Fibroblast of lung (primary cell): ENCODE measurements at regions not wholly inside any gene's neighbourhood (a gene's known extent, or its start where the extent isn't known, plus 50 kb on each side); places are given as distances from the start of the nearest gene placed in this dataset.

Experiments used
- DNase-seq, 2 donors: peaks; one replicate each; pipeline versions ENCODE4 v3.0.0 to v3.0.0-alpha.2; 2010; ENCODE audit warnings: low read depth in 2 of 2
- H2AFZ ChIP-seq: 2 replicates; pipeline ENCODE4 v1.5.1; 2012; ENCODE audit warnings: low read length, control low read depth, inconsistent platforms
- H3K27ac ChIP-seq: 2 replicates; pipeline ENCODE4 v1.5.1; 2011; ENCODE audit warnings: low read length, control low read depth; ENCODE audit not compliant: insufficient read depth
- H3K27me3 ChIP-seq: 2 replicates; pipeline ENCODE4 v1.5.1; 2011; ENCODE audit warnings: mild to moderate bottlenecking, low read length; ENCODE audit not compliant: control insufficient read depth, insufficient read depth
- H3K36me3 ChIP-seq: 2 replicates; pipeline ENCODE4 v1.5.1; 2011; ENCODE audit warnings: low read length; ENCODE audit not compliant: control insufficient read depth, insufficient read depth
- H3K4me1 ChIP-seq: 2 replicates; pipeline ENCODE4 v1.5.1; 2011; ENCODE audit warnings: low read length; ENCODE audit not compliant: control insufficient read depth, insufficient read depth; ENCODE audit errors: extremely low read depth
- H3K4me2 ChIP-seq: 2 replicates; pipeline ENCODE4 v1.5.1; 2011; ENCODE audit warnings: low read length, control low read depth; ENCODE audit not compliant: insufficient read depth; ENCODE audit errors: extremely low read depth
- H3K4me3 ChIP-seq, 4 experiments: fragments of 200-600 bp in 1 of 4; sonication (generic) in 1 of 4; replicated peaks in 1 of 4; 2 replicates each; pipeline ENCODE4 v1.5.1; 2011 to 2016; ENCODE audit warnings: low read length in 4 of 4, low read depth in 3 of 4, mild to moderate bottlenecking in 3 of 4, control low read depth in 2 of 4, inconsistent platforms in 1 of 4, mixed read lengths in 1 of 4; ENCODE audit not compliant: insufficient read depth in 1 of 4; ENCODE audit errors: control extremely low read depth in 1 of 4
- H3K79me2 ChIP-seq: 2 replicates; pipeline ENCODE4 v1.5.1; 2012; ENCODE audit warnings: mild to moderate bottlenecking, low read length, inconsistent platforms; ENCODE audit not compliant: control insufficient read depth, insufficient read depth
- H3K9ac ChIP-seq: 2 replicates; pipeline ENCODE4 v1.5.1; 2011; ENCODE audit warnings: mild to moderate bottlenecking, low read length, control low read depth; ENCODE audit not compliant: insufficient read depth
- H3K9me3 ChIP-seq: 2 replicates; pipeline ENCODE4 v1.5.1; 2012; ENCODE audit warnings: low read depth, low read length; ENCODE audit not compliant: control insufficient read depth, insufficient read depth
- H4K20me1 ChIP-seq: 2 replicates; pipeline ENCODE4 v1.5.1; 2011; ENCODE audit warnings: low read length; ENCODE audit not compliant: control insufficient read depth, insufficient read depth; ENCODE audit errors: extremely low read depth
- EZH2 ChIP-seq: IDR thresholded peaks from 2 replicates; pipeline ENCODE4 v1.5.1; 2012; ENCODE audit warnings: low read length, control low read depth, mild to moderate bottlenecking; ENCODE audit errors: missing control alignments
- TF ChIP-seq, protein P1 (sequence below), 2 donors: IDR thresholded peaks in 1 of 2; conservative IDR thresholded peaks in 1 of 2; 1 replicate in 1 of 2; 2 replicates in 1 of 2; pipeline ENCODE4 v1.5.1; 2011 to 2012; ENCODE audit warnings: low read length in 2 of 2, control low read depth in 1 of 2, inconsistent platforms in 1 of 2, low read depth in 1 of 2, mild to moderate bottlenecking in 1 of 2

DNA sequence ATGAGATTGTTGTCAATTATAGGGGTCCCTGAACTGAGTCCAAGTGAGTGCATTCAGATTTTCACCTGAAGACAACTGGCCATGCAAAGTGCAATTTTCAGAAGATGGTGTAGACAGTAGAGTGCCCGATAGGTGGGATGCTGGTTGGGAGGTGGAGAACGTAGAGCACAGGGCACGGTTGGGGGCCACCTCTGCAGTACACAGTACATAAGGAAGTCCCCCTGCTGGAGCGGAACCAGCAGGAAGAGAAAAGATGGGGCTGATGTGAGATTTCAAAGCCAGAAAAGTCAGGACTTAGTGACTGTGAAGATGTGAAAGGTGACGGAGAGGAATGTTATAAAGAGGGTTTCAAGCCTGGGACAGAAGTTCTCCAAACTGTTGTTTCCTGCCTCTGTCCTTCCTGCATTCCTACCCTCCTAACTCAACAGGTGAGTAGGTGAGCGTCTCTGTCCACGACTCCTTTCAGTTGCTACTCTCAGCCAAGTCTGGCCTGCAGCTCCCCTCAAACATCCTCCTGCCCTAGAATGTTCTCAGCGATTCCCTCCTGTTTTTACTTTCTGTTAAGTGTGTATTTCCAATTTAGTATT, 330.8 kb downstream of the PRL start:
- no peak overlapping the region for H2AFZ ChIP-seq
- H3K27me3 ChIP-seq = no peaks in the 10 kb centered on the region
- H4K20me1 ChIP-seq = no peaks in the 10 kb centered on the region
- no peak overlapping the region for H3K4me2 ChIP-seq
- H3K36me3 ChIP-seq = no peaks in the 10 kb centered on the region
- H3K27ac ChIP-seq = no peak overlapping the region
- no peak overlapping the region for H3K9ac ChIP-seq
- H3K9me3 ChIP-seq = no peaks in the 10 kb centered on the region
- TF ChIP-seq, protein P1, sequence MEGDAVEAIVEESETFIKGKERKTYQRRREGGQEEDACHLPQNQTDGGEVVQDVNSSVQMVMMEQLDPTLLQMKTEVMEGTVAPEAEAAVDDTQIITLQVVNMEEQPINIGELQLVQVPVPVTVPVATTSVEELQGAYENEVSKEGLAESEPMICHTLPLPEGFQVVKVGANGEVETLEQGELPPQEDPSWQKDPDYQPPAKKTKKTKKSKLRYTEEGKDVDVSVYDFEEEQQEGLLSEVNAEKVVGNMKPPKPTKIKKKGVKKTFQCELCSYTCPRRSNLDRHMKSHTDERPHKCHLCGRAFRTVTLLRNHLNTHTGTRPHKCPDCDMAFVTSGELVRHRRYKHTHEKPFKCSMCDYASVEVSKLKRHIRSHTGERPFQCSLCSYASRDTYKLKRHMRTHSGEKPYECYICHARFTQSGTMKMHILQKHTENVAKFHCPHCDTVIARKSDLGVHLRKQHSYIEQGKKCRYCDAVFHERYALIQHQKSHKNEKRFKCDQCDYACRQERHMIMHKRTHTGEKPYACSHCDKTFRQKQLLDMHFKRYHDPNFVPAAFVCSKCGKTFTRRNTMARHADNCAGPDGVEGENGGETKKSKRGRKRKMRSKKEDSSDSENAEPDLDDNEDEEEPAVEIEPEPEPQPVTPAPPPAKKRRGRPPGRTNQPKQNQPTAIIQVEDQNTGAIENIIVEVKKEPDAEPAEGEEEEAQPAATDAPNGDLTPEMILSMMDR (conservative IDR thresholded peaks at IDR 0.05 in 1 of 2, IDR thresholded peaks at IDR 0.05 in 1 of 2; ENCODE audit: low read depth in 1 of 2, low read length in 2 of 2) = no peak
- TF ChIP-seq EZH2 = no peak
- H3K4me1 ChIP-seq = no peaks in the 10 kb centered on the region
- no peak overlapping the region for H3K4me3 ChIP-seq
- H3K79me2 ChIP-seq = no peaks in the 10 kb centered on the region
- no peak for DNase-seq

DNA sequence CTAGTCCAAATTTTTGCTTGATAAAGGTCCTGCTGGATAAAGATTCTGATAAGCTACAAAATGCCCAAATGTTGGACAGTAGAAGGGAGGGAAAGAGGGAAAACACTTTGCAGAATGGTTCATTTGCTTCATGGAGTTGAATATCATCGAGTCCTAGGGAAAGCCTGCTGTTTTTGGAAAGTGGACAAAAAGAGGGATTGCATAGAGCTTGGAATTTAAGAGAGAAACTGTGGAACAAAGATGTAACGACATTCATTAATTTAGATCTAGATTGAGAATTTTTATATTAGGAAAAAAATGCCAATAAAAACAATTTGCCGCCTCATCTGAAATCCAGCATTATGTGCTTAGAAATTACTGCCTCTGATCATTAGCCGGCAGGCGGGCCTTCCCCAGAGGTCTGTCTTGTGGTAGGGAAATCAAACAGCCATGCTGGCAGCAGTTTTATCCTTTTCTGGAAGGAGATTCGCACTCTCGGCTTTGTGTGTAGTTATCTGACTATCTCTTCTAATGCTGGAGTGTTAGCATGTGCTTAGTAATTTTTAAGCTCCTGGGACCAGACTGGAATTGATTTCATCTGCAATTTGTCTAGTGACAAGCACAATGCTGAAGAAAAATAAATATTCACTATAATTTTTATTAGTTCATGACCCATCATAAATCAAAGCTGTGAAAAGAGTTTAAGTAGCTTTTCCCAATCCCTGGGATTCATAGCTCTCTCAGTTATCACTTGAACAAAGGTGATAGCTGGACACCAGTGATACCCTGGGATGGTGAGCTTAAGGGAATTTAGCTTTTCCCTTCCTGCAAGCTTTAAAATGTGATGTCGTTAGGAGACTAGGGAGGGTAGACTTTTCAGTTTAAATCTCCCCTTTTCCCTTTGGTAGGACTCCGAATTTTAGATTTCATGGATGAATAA, 329.5 kb downstream of the PRL start:
- Histone ChIP-seq H3K9me3 (no peaks in the 10 kb centered on the region), H3K27me3 (no peaks in the 10 kb centered on the region), H3K36me3 (no peaks in the 10 kb centered on the region), H3K4me3 (no peak overlapping the region), H3K79me2 (no peaks in the 10 kb centered on the region), H3K4me1 (no peaks in the 10 kb centered on the region), H3K27ac (no peak overlapping the region), H4K20me1 (no peaks in the 10 kb centered on the region), H2AFZ (no peak overlapping the region), H3K9ac (no peak overlapping the region), H3K4me2 (no peak overlapping the region)
- no peak for TF ChIP-seq EZH2
- TF ChIP-seq, protein P1 (conservative IDR thresholded peaks at IDR 0.05 in 1 of 2, IDR thresholded peaks at IDR 0.05 in 1 of 2; ENCODE audit: low read depth in 1 of 2, low read length in 2 of 2) = no peak
- no peak for DNase-seq

GRCh38 chr6:21968411-21968810, 328.4 kb downstream of the PRL start:
- no peak for TF ChIP-seq EZH2
- Histone ChIP-seq H2AFZ (no peak overlapping the region), H3K27me3 (no peaks in the 10 kb centered on the region), H3K4me2 (no peak overlapping the region), H4K20me1 (no peaks in the 10 kb centered on the region), H3K9ac (no peak overlapping the region), H3K9me3 (no peaks in the 10 kb centered on the region), H3K36me3 (no peaks in the 10 kb centered on the region), H3K4me3 (no peak overlapping the region), H3K79me2 (no peaks in the 10 kb centered on the region), H3K4me1 (no peaks in the 10 kb centered on the region), H3K27ac (no peak overlapping the region)
- no peak for DNase-seq
